ENCODE measurements at regions not wholly inside any gene's neighbourhood (a gene's known extent, or its start where the extent isn't known, plus 50 kb on each side); places are given as distances from the start of the nearest gene placed in this dataset.
A peak's percentile ranks its signal among the peaks of the same experiment; 100 is the strongest.
"Not testable (repeated sequence)": the region's sequence is repeated elsewhere in the genome, so short reads cannot be mapped to it uniquely, and the experiment has no call there.

- DNase-seq (ENCODE audit: low spot score), result no peak
Observed at GRCh38 chr13:24563087-24563486, 50.5 kb upstream of the PARP4 start.

- not testable (repeated sequence) for DNase-seq (ENCODE audit: low spot score)
Observed at GRCh38 chr13:24563971-24564370, 51.4 kb upstream of the PARP4 start.

DNA sequence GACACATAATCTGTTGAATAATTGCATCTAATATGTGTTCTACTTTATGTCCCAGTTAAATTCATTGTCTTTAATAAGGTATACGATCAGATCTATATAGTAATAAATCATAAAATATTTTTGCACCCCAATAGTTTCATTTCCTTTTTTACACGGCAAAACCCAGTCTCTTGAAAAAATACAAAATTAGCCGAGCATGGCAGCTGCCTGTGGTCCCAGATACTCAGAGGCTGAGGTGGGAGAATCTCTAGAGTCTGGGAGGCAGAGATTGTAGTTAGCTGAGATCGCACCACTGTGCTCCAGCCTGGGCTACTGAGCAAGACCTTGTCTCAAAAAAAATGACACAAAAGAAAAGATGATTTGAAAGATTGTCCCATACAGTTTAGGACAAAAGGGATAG, 52.3 kb upstream of the PARP4 start:
- no peak for DNase-seq (ENCODE audit: low spot score)

GRCh38 chr13:24567593-24567992, 55.0 kb upstream of the PARP4 start:
- not testable (repeated sequence) for DNase-seq (ENCODE audit: low spot score)

GRCh38 chr13:24574847-24575246, 62.3 kb upstream of the PARP4 start:
- DNase-seq (ENCODE audit: low spot score), result no peak

DNA sequence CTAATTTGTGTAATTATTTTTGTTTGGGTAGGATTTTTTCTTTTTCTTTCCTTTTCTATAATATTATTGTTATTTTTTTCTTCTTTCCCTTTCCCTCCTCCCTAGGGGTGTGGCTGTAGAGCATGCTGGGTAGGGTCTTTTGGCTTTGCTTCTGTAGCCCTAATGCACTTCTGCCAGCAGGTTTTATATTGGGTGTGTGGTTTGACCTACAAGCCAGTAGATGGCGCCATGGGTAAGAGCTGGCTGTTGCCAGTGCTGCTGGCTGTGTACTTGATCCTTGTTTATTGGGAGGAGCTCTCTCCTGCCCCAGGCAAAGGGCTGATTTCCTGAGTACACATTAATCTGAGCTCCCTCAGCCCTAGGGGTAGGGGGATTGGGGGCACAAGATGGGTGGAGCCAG, 67.7 kb upstream of the PARP4 start:
- DNase-seq (ENCODE audit: low spot score), result peak; percentile 11

GRCh38 chr13:24581578-24581977, 69.0 kb upstream of the PARP4 start:
- not testable (repeated sequence) for DNase-seq (ENCODE audit: low spot score)

DNA sequence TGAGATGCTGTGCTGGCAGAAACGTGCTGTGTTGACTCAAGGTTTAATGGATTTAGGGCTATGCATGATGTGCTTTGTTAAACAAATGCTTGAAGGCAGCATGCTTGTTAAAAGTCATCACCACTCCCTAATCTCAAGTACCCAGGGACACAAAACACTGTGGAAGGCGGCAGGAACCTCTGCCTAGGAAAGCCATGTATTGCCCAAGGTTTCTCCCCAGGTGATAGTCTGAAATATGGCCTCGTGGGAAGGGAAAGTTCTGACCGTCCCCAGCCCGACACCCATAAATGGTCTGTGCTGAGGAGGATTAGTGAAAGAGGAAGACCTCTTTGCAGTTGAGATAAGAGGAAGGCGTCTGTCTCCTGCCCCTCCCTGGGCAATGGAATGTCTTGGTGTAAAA, 79.1 kb upstream of the PARP4 start:
- not testable (repeated sequence) for DNase-seq (ENCODE audit: low spot score)

- not testable (repeated sequence) for DNase-seq (ENCODE audit: low spot score)
Observed at GRCh38 chr13:24597906-24598670, 82.1 kb upstream of the ATP12A start.

- DNase-seq (ENCODE audit: low spot score), result not testable (repeated sequence)
Observed at GRCh38 chr13:24599019-24599791, 81.0 kb upstream of the ATP12A start.

DNA sequence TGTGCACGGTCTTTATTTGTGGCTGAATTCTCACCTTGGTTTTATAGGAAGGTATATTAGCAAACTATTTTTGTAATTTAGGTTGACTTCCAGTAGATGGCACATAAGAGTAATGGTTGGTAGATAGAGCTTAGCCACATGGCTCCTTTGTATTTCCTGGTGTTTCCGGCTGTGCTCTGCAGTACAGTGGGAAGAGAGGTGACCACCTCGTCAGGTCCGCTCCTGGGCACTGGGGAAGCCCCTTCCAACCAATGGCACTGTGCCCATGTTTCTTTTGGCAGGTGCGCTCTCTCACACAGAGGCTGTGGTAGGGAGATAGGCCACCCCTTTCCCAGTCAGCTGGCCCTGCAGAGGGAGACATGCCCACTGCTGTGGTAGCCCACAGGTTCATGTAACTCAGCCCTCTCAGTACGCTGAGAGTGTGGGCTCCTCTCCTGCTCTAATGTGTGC, 74.3 kb upstream of the ATP12A start:
- peak; percentile 12 for DNase-seq (ENCODE audit: low spot score)

GRCh38 chr13:24606486-24607170, 73.6 kb upstream of the ATP12A start:
- no peak for DNase-seq (ENCODE audit: low spot score)

DNA sequence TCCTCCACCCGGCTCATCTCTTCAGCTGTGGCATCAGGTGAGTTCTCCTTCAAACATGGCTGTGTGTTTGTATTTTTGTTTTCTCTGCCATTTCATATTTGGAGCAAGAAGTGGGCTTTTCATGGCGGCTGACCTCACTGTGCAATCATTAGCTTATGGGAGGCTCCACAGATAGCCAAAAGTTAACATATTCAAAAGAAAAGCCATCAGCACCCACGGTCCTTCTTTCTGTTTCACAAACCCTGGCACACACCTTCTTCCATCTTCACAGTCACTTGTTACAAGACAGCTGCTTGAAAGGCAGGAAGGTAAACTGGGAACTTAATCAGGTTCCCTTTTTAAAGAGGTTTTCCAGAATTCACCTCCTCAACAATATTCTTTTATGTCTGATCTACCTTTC, 69.3 kb upstream of the ATP12A start:
- DNase-seq (ENCODE audit: low spot score), result no peak

DNA sequence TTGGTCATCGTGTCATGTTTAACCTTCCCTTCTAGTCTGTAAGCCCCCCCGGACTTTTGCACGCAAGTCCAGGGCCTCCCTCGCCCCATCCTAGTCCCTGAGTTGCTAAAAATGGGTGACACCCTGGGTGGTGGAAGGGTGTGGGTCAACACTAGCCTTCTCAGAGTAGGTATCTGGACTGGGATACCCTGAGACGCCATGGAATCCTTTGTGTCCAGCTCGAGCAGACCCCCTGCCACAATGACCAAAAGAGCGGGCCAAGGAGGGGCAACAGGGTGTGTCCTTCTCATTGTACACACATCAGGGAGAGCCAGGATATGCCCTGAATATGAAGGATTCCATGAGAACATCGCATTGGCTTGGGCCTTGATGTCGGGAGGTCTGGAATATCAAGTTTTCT, 67.5 kb upstream of the ATP12A start:
- no peak for DNase-seq (ENCODE audit: low spot score)

GRCh38 chr13:24613128-24613527, 67.1 kb upstream of the ATP12A start:
- DNase-seq (ENCODE audit: low spot score), result no peak

DNA sequence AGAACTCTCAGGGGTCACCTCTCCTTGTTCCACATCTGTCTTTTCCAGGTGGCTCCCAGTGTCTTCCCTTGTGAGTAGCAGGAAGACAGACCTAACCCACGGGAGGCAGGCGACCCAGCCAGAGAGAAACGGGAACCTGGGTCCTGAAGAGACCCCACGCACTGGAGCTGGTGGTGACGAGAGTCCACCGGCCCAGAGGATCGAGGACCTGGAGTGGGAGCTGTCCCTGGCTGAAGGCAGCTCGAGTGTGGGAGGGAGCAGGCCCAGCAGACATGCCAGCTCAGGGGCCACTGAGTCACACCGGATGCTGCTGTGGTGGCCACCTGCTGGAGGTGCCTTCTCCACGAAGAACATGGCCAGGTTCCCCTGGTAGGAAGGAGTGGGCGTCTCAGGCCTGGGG, 66.5 kb upstream of the ATP12A start:
- DNase-seq (ENCODE audit: low spot score), result no peak

- no peak for DNase-seq (ENCODE audit: low spot score)
Observed at GRCh38 chr13:24614306-24615080, 65.7 kb upstream of the ATP12A start.

GRCh38 chr13:24615114-24615513, 65.1 kb upstream of the ATP12A start:
- DNase-seq (ENCODE audit: low spot score), result no peak

DNA sequence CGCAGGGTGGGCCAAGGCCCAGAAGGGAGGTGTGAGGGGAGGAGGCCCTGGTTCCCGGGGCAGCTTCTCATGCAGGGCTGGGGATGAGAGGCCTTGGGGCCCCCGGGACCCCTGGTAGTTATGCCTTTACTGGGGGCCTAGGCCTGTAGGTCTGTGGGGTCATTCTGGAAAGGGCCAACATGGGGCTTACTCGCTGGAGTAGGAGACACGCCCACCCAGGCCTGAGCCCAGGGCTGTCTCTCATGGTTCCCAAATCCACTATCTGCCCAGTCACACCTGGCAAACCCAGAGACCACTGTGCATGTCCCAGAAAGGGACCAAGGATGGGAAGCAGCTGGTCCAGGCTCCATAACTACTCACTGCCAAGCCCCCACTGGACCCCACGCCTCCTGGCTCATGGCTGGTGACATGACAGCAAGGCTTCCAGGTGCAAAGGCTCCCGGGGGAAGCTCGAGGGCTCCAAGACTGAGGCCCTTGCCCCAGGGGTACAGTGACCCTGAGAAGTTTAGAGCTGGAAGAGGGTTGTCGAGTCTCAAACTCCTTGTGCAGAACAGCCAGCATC, 64.2 kb upstream of the ATP12A start:
- DNase-seq (ENCODE audit: low spot score), result no peak

DNA sequence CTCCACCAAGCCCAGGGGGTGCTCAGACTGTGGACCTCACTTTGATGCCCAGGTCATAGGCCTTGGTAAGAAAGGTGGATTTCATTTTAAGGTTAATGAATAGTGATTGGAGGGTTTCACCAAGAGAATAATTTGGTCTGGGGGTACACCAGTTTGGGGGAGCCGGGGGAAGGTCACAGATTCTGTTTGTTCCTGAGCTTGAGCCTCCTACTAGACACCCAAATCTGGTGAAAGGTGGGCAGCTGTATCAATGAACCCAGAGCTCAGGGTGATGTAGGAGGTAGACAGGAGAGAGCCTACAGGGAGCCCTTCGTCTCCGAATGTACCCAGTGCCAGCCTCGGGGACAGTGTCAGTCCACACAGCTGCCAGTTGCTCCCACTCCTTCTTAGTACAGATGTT, 63.7 kb upstream of the ATP12A start:
- DNase-seq (ENCODE audit: low spot score), result no peak

Measured in umbilical cord (tissue), 1 donor.